ENCODE measurements at regions not wholly inside any gene's neighbourhood (a gene's known extent, or its start where the extent isn't known, plus 50 kb on each side); places are given as distances from the start of the nearest gene placed in this dataset.

- Histone ChIP-seq H3K9ac (ENCODE audit: low read depth in 1 of 3, low read length in 3 of 3) (peak overlapping the region in 1 of 3 donors; percentile 7), H3K27me3 (ENCODE audit: control insufficient read depth in 3 of 3, insufficient read depth in 3 of 3, low read length in 3 of 3) (no peaks in the 10 kb centered on the region), H3K4me1 (ENCODE audit: control insufficient read depth in 3 of 3, insufficient read depth in 3 of 3, low read length in 3 of 3) (peaks cover 6 to 20% (median 7%) of the 10 kb centered on the region in 3 donors), H3K4me3 (ENCODE audit: low read length in 3 of 3) (peak overlapping the region in 1 of 3 donors; percentile 32), H3K36me3 (ENCODE audit: control insufficient read depth in 3 of 3, insufficient read depth in 3 of 3, low read length in 3 of 3) (no peaks in the 10 kb centered on the region), H3K27ac (ENCODE audit: low read depth, low read length) (peak overlapping the region; percentile 64), H3K9me3 (ENCODE audit: control insufficient read depth in 3 of 3, low read length in 3 of 3) (no peaks in the 10 kb centered on the region)
Observed at GRCh38 chr17:68794636-68795434, 160.4 kb downstream of the ABCA8 start.

GRCh38 chr17:68792873-68793272 is 162.3 kb downstream of the ABCA8 start:
- Histone ChIP-seq H3K9ac (ENCODE audit: low read depth in 1 of 3, low read length in 3 of 3) (no peak overlapping the region), H3K4me1 (ENCODE audit: control insufficient read depth in 3 of 3, insufficient read depth in 3 of 3, low read length in 3 of 3) (peaks cover 6 to 20% (median 7%) of the 10 kb centered on the region in 3 donors), H3K9me3 (ENCODE audit: control insufficient read depth in 3 of 3, low read length in 3 of 3) (no peaks in the 10 kb centered on the region), H3K36me3 (ENCODE audit: control insufficient read depth in 3 of 3, insufficient read depth in 3 of 3, low read length in 3 of 3) (no peaks in the 10 kb centered on the region), H3K27me3 (ENCODE audit: control insufficient read depth in 3 of 3, insufficient read depth in 3 of 3, low read length in 3 of 3) (no peaks in the 10 kb centered on the region), H3K27ac (ENCODE audit: low read depth, low read length) (peak overlapping the region; percentile 33), H3K4me3 (ENCODE audit: low read length in 3 of 3) (no peak overlapping the region)

- no peak overlapping the region for H3K4me3 ChIP-seq (ENCODE audit: low read length in 3 of 3)
- H3K9me3 ChIP-seq (ENCODE audit: control insufficient read depth in 3 of 3, low read length in 3 of 3), result no peaks in the 10 kb centered on the region
- no peak overlapping the region for H3K9ac ChIP-seq (ENCODE audit: low read depth in 1 of 3, low read length in 3 of 3)
- peaks cover 6 to 20% (median 7%) of the 10 kb centered on the region in 3 donors for H3K4me1 ChIP-seq (ENCODE audit: control insufficient read depth in 3 of 3, insufficient read depth in 3 of 3, low read length in 3 of 3)
- H3K27ac ChIP-seq (ENCODE audit: low read depth, low read length), result peak overlapping the region; percentile 33
- H3K36me3 ChIP-seq (ENCODE audit: control insufficient read depth in 3 of 3, insufficient read depth in 3 of 3, low read length in 3 of 3), result no peaks in the 10 kb centered on the region
- H3K27me3 ChIP-seq (ENCODE audit: control insufficient read depth in 3 of 3, insufficient read depth in 3 of 3, low read length in 3 of 3), result no peaks in the 10 kb centered on the region
Observed at GRCh38 chr17:68792042-68792685, 163.0 kb downstream of the ABCA8 start.

GRCh38 chr17:68790931-68791330 is 164.3 kb downstream of the ABCA8 start:
- Histone ChIP-seq H3K4me1 (ENCODE audit: control insufficient read depth in 3 of 3, insufficient read depth in 3 of 3, low read length in 3 of 3) (peaks cover 6 to 20% (median 7%) of the 10 kb centered on the region in 3 donors), H3K9ac (ENCODE audit: low read depth in 1 of 3, low read length in 3 of 3) (no peak overlapping the region), H3K27ac (ENCODE audit: low read depth, low read length) (peak overlapping the region; percentile 39), H3K36me3 (ENCODE audit: control insufficient read depth in 3 of 3, insufficient read depth in 3 of 3, low read length in 3 of 3) (no peaks in the 10 kb centered on the region), H3K27me3 (ENCODE audit: control insufficient read depth in 3 of 3, insufficient read depth in 3 of 3, low read length in 3 of 3) (no peaks in the 10 kb centered on the region), H3K4me3 (ENCODE audit: low read length in 3 of 3) (no peak overlapping the region), H3K9me3 (ENCODE audit: control insufficient read depth in 3 of 3, low read length in 3 of 3) (no peaks in the 10 kb centered on the region)

- Histone ChIP-seq H3K4me1 (ENCODE audit: control insufficient read depth in 3 of 3, insufficient read depth in 3 of 3, low read length in 3 of 3) (peaks cover 6 to 20% (median 7%) of the 10 kb centered on the region in 3 donors), H3K9ac (ENCODE audit: low read depth in 1 of 3, low read length in 3 of 3) (no peak overlapping the region), H3K9me3 (ENCODE audit: control insufficient read depth in 3 of 3, low read length in 3 of 3) (no peaks in the 10 kb centered on the region), H3K36me3 (ENCODE audit: control insufficient read depth in 3 of 3, insufficient read depth in 3 of 3, low read length in 3 of 3) (no peaks in the 10 kb centered on the region), H3K27me3 (ENCODE audit: control insufficient read depth in 3 of 3, insufficient read depth in 3 of 3, low read length in 3 of 3) (no peaks in the 10 kb centered on the region), H3K27ac (ENCODE audit: low read depth, low read length) (peak overlapping the region; percentile 39), H3K4me3 (ENCODE audit: low read length in 3 of 3) (no peak overlapping the region)
Observed at GRCh38 chr17:68790492-68790891, 164.7 kb downstream of the ABCA8 start.

GRCh38 chr17:68789203-68789962 is 165.8 kb downstream of the ABCA8 start:
- no peak overlapping the region for H3K27ac ChIP-seq (ENCODE audit: low read depth, low read length)
- no peak overlapping the region for H3K9ac ChIP-seq (ENCODE audit: low read depth in 1 of 3, low read length in 3 of 3)
- no peaks in the 10 kb centered on the region for H3K36me3 ChIP-seq (ENCODE audit: control insufficient read depth in 3 of 3, insufficient read depth in 3 of 3, low read length in 3 of 3)
- H3K9me3 ChIP-seq (ENCODE audit: control insufficient read depth in 3 of 3, low read length in 3 of 3), result no peaks in the 10 kb centered on the region
- H3K4me3 ChIP-seq (ENCODE audit: low read length in 3 of 3), result no peak overlapping the region
- H3K27me3 ChIP-seq (ENCODE audit: control insufficient read depth in 3 of 3, insufficient read depth in 3 of 3, low read length in 3 of 3), result no peaks in the 10 kb centered on the region
- peaks cover 6 to 24% (median 9%) of the 10 kb centered on the region in 3 donors for H3K4me1 ChIP-seq (ENCODE audit: control insufficient read depth in 3 of 3, insufficient read depth in 3 of 3, low read length in 3 of 3)

- Histone ChIP-seq H3K9ac (ENCODE audit: low read depth in 1 of 3, low read length in 3 of 3) (no peak overlapping the region), H3K36me3 (ENCODE audit: control insufficient read depth in 3 of 3, insufficient read depth in 3 of 3, low read length in 3 of 3) (no peaks in the 10 kb centered on the region), H3K27ac (ENCODE audit: low read depth, low read length) (no peak overlapping the region), H3K4me1 (ENCODE audit: control insufficient read depth in 3 of 3, insufficient read depth in 3 of 3, low read length in 3 of 3) (peaks cover 0 to 14% (median 8%) of the 10 kb centered on the region in 3 donors), H3K9me3 (ENCODE audit: control insufficient read depth in 3 of 3, low read length in 3 of 3) (no peaks in the 10 kb centered on the region), H3K27me3 (ENCODE audit: control insufficient read depth in 3 of 3, insufficient read depth in 3 of 3, low read length in 3 of 3) (no peaks in the 10 kb centered on the region), H3K4me3 (ENCODE audit: low read length in 3 of 3) (no peak overlapping the region)
Observed at GRCh38 chr17:68785565-68786486, 169.4 kb downstream of the ABCA8 start.

GRCh38 chr17:68784431-68784830 is 170.8 kb downstream of the ABCA8 start:
- no peaks in the 10 kb centered on the region for H3K27me3 ChIP-seq (ENCODE audit: control insufficient read depth in 3 of 3, insufficient read depth in 3 of 3, low read length in 3 of 3)
- peak overlapping the region; percentile 20 for H3K27ac ChIP-seq (ENCODE audit: low read depth, low read length)
- peaks cover 0 to 14% (median 8%) of the 10 kb centered on the region in 3 donors for H3K4me1 ChIP-seq (ENCODE audit: control insufficient read depth in 3 of 3, insufficient read depth in 3 of 3, low read length in 3 of 3)
- no peaks in the 10 kb centered on the region for H3K9me3 ChIP-seq (ENCODE audit: control insufficient read depth in 3 of 3, low read length in 3 of 3)
- H3K36me3 ChIP-seq (ENCODE audit: control insufficient read depth in 3 of 3, insufficient read depth in 3 of 3, low read length in 3 of 3), result no peaks in the 10 kb centered on the region
- H3K4me3 ChIP-seq (ENCODE audit: low read length in 3 of 3), result no peak overlapping the region
- H3K9ac ChIP-seq (ENCODE audit: low read depth in 1 of 3, low read length in 3 of 3), result no peak overlapping the region

- Histone ChIP-seq H3K36me3 (ENCODE audit: control insufficient read depth in 3 of 3, insufficient read depth in 3 of 3, low read length in 3 of 3) (no peaks in the 10 kb centered on the region), H3K27ac (ENCODE audit: low read depth, low read length) (peak overlapping the region; percentile 20), H3K9ac (ENCODE audit: low read depth in 1 of 3, low read length in 3 of 3) (peak overlapping the region in 1 of 3 donors; percentile 17), H3K4me3 (ENCODE audit: low read length in 3 of 3) (no peak overlapping the region), H3K27me3 (ENCODE audit: control insufficient read depth in 3 of 3, insufficient read depth in 3 of 3, low read length in 3 of 3) (no peaks in the 10 kb centered on the region), H3K9me3 (ENCODE audit: control insufficient read depth in 3 of 3, low read length in 3 of 3) (no peaks in the 10 kb centered on the region), H3K4me1 (ENCODE audit: control insufficient read depth in 3 of 3, insufficient read depth in 3 of 3, low read length in 3 of 3) (peaks cover 0 to 14% (median 8%) of the 10 kb centered on the region in 3 donors)
Observed at GRCh38 chr17:68783861-68784260, 171.3 kb downstream of the ABCA8 start.
